Caco-2 (cell line): ENCODE measurements at regions not wholly inside any gene's neighbourhood (a gene's known extent, or its start where the extent isn't known, plus 50 kb on each side); places are given as distances from the start of the nearest gene placed in this dataset.

Source experiments
- BruUV-seq: library from RNA; stranded (reverse); fragments of 400-500 nt; replicated peaks from 2 replicates; lab custom pipeline; 2021; lab: Mats Ljungman, UMichigan
- CTCF ChIA-PET: fragments of 300-600 bp; sonication (Branson Sonifier 250); formaldehyde crosslinking; loops from one replicate; lab custom pipeline; 2022; ENCODE audit warnings: antibody characterized with exemption; lab: Charles Lee
- POLR2A ChIA-PET: fragments of 300-600 bp; sonication (Branson Sonifier 250); formaldehyde crosslinking; loops from one replicate; lab custom pipeline; 2022; ENCODE audit warnings: antibody characterized with exemption; lab: Charles Lee
- DNase-seq, 2 experiments: peaks; one replicate each; pipeline versions ENCODE4 v3.0.0 to v3.0.0-alpha.2; 2020 to 2022
- H3K27me3 ChIP-seq: replicated peaks from 2 replicates; pipeline ENCODE4 v1.6.0; 2011; ENCODE audit warnings: low read length; ENCODE audit not compliant: control insufficient read depth, insufficient read depth
- H3K36me3 ChIP-seq: 2 replicates; pipeline ENCODE4 v1.5.1; 2011; ENCODE audit warnings: low read length; ENCODE audit not compliant: control insufficient read depth, insufficient read depth
- H3K4me1 ChIP-seq: fragments of 250-450 bp; sonication (Bioruptor Pico); 2 replicates; pipeline ENCODE4 v1.5.1; 2020; ENCODE audit warnings: mild to moderate bottlenecking
- H3K4me3 ChIP-seq: 2 replicates; pipeline ENCODE4 v1.5.1; 2011; ENCODE audit warnings: low read depth, mild to moderate bottlenecking, control low read depth, low read length
- H3K9me3 ChIP-seq: fragments of 250-450 bp; sonication (Bioruptor Pico); 2 replicates; pipeline ENCODE4 v1.5.1; 2020; ENCODE audit warnings: mild to moderate bottlenecking, moderate library complexity
- H3K27ac Mint-ChIP-seq: one replicate; pipeline ENCODE4 v1.8.0; 2022; ENCODE audit warnings: mixed read lengths; ENCODE audit not compliant: unreplicated experiment
- H3K27me3 Mint-ChIP-seq: one replicate; pipeline ENCODE4 v1.8.0; 2022; ENCODE audit warnings: mixed read lengths; ENCODE audit not compliant: insufficient read depth, unreplicated experiment
- H3K36me3 Mint-ChIP-seq: one replicate; pipeline ENCODE4 v1.8.0; 2022; ENCODE audit warnings: mild to moderate bottlenecking, mixed read lengths; ENCODE audit not compliant: insufficient read depth, unreplicated experiment
- H3K4me1 Mint-ChIP-seq: one replicate; pipeline ENCODE4 v1.8.0; 2022; ENCODE audit warnings: low read depth, mixed read lengths; ENCODE audit not compliant: unreplicated experiment
- H3K4me3 Mint-ChIP-seq: one replicate; pipeline ENCODE4 v1.8.0; 2022; ENCODE audit warnings: mild to moderate bottlenecking, moderate library complexity, mixed read lengths; ENCODE audit not compliant: unreplicated experiment
- H3K9me3 Mint-ChIP-seq: one replicate; pipeline ENCODE4 v1.8.0; 2022; ENCODE audit warnings: mixed read lengths; ENCODE audit not compliant: unreplicated experiment
- intact Hi-C: fragments of 100-400 bp; cut with micrococcal nuclease; formaldehyde crosslinking; loops from one replicate; pipeline ENCODE4 v1.10.0; 2022; ENCODE audit not compliant: unreplicated experiment
- TF ChIP-seq, protein P1 (sequence below), 2 experiments: fragments of 200-600 bp in 1 of 2; IDR thresholded peaks; 1 replicate in 1 of 2; 2 replicates in 1 of 2; pipeline versions ENCODE4 v1.5.1 to v1.8.0; 2011 to 2022; ENCODE audit warnings: antibody characterized with exemption in 1 of 2, control low read depth in 1 of 2, inconsistent platforms in 1 of 2, low read depth in 1 of 2, low read length in 1 of 2, mild to moderate bottlenecking in 1 of 2, moderate library complexity in 1 of 2; ENCODE audit not compliant: insufficient read depth in 1 of 2, severe bottlenecking in 1 of 2, unreplicated experiment in 1 of 2

DNA sequence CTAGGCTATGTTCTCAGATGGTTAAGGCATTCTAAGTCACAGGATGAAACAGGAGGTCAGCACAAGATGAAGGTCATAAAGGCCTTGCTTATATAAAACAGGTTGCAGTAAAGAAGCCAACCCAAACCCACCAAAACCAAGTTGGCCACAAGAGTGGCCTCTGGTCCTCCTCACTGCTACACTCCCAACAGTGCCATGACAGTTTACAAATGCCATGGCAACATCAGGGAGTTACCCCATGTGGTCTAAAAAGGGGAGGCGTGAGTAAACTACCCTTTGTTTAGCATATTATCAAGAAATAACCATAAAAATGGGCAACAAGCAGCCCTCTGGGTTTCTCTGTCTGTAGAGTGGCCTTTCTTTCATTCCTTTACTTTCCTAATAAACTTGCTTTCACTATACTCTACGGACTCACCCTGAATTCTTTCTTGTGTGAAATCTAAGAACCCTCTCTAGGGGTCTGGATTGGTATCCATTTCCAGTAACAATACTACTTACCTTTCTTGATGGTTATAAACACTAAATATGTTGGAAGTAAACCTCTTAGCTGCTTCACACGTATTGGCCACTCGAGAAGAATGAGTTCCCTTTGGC, 1237.9 kb downstream of the FAM181B start:
- POLR2A ChIA-PET: no interaction called here
- H3K27ac Mint-ChIP-seq: no peak overlapping the region
- H3K36me3 ChIP-seq: no peaks in the 10 kb centered on the region
- no peak for DNase-seq
- BruUV-seq: no TSS peak
- peaks cover 6% of the 10 kb centered on the region for H3K4me1 Mint-ChIP-seq
- H3K9me3 ChIP-seq: no peaks in the 10 kb centered on the region
- H3K4me3 ChIP-seq: no peak overlapping the region
- no peaks in the 10 kb centered on the region for H3K36me3 Mint-ChIP-seq
- no peaks in the 10 kb centered on the region for H3K27me3 ChIP-seq
- no peak overlapping the region for H3K4me3 Mint-ChIP-seq
- CTCF ChIA-PET: no interaction called here
- TF ChIP-seq, protein P1, sequence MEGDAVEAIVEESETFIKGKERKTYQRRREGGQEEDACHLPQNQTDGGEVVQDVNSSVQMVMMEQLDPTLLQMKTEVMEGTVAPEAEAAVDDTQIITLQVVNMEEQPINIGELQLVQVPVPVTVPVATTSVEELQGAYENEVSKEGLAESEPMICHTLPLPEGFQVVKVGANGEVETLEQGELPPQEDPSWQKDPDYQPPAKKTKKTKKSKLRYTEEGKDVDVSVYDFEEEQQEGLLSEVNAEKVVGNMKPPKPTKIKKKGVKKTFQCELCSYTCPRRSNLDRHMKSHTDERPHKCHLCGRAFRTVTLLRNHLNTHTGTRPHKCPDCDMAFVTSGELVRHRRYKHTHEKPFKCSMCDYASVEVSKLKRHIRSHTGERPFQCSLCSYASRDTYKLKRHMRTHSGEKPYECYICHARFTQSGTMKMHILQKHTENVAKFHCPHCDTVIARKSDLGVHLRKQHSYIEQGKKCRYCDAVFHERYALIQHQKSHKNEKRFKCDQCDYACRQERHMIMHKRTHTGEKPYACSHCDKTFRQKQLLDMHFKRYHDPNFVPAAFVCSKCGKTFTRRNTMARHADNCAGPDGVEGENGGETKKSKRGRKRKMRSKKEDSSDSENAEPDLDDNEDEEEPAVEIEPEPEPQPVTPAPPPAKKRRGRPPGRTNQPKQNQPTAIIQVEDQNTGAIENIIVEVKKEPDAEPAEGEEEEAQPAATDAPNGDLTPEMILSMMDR (IDR thresholded peaks at IDR 0.05; ENCODE audit: insufficient read depth in 1 of 2, low read depth in 1 of 2, low read length in 1 of 2, severe bottlenecking in 1 of 2, unreplicated experiment in 1 of 2): no peak
- H3K4me1 ChIP-seq: peaks cover 7% of the 10 kb centered on the region; the same call in 1 of the 2 replicates
- intact Hi-C loops: no loop called here
- H3K27me3 Mint-ChIP-seq: no peaks in the 10 kb centered on the region
- H3K9me3 Mint-ChIP-seq: no peaks in the 10 kb centered on the region

DNA sequence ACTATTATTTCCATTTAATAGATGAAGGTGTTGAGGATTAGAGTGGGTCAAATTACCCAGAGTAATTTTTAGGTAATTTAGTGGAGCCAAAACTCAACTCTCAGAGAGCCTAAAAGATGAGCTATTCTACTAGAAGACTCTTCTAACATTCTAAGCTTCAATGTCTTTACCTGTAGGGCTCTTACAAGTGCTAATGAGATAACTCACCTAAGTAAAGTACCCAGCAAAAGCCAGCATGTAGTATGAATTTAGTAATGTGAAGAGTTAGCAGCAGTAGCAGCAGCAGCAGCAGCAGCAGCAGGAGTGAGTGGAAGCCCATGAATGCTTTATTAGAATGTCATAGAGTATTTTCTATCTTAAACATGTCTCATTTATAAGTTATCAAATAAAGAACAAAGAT, 1239.2 kb downstream of the FAM181B start:
- no TSS peak for BruUV-seq
- TF ChIP-seq, protein P1 (IDR thresholded peaks at IDR 0.05; ENCODE audit: insufficient read depth in 1 of 2, low read depth in 1 of 2, low read length in 1 of 2, severe bottlenecking in 1 of 2, unreplicated experiment in 1 of 2): no peak
- no peaks in the 10 kb centered on the region for H3K9me3 ChIP-seq
- ChIA-PET POLR2A (no interaction called here), CTCF (no interaction called here)
- no peak for DNase-seq
- intact Hi-C loops: no loop called here
- Mint-ChIP-seq H3K4me3 (no peak overlapping the region), H3K36me3 (no peaks in the 10 kb centered on the region), H3K4me1 (peaks cover 6% of the 10 kb centered on the region), H3K9me3 (no peaks in the 10 kb centered on the region), H3K27ac (no peak overlapping the region), H3K27me3 (no peaks in the 10 kb centered on the region)
- H3K4me1 ChIP-seq: peaks cover 7% of the 10 kb centered on the region; the same call in 1 of the 2 replicates
- no peaks in the 10 kb centered on the region for H3K27me3 ChIP-seq
- no peak overlapping the region for H3K4me3 ChIP-seq
- no peaks in the 10 kb centered on the region for H3K36me3 ChIP-seq

DNA sequence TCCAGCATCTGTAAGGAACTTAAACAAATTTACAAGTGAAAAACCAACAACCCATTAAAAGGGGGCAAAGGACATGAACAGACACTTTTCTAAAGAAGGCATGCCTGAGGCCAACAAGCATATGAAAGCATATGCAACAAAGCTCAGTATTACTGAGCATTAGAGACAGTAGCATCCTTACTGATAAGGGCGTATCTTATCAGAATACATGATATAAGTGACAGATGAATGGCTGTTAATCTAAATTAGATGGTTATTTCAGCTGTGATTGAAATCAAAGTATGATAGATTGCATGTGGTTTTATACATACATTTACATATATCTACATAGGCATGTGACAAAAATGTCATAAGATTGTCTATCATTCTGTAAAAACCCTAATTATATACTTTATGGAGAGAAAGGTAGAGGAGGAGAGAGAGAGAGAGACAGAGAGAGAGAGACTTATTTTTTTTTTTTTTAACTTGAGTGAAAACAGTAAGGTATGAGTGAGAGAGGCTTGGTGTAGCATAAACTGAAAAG, 1240.7 kb downstream of the FAM181B start:
- intact Hi-C loops: no loop called here
- no peaks in the 10 kb centered on the region for H3K9me3 ChIP-seq
- Mint-ChIP-seq H3K4me1 (peaks cover 6% of the 10 kb centered on the region), H3K27ac (no peak overlapping the region), H3K27me3 (no peaks in the 10 kb centered on the region), H3K4me3 (no peak overlapping the region), H3K9me3 (no peaks in the 10 kb centered on the region), H3K36me3 (no peaks in the 10 kb centered on the region)
- no TSS peak for BruUV-seq
- ChIA-PET POLR2A (no interaction called here), CTCF (no interaction called here)
- DNase-seq: no peak
- no peaks in the 10 kb centered on the region for H3K27me3 ChIP-seq
- TF ChIP-seq, protein P1 (IDR thresholded peaks at IDR 0.05; ENCODE audit: insufficient read depth in 1 of 2, low read depth in 1 of 2, low read length in 1 of 2, severe bottlenecking in 1 of 2, unreplicated experiment in 1 of 2): no peak
- no peaks in the 10 kb centered on the region for H3K36me3 ChIP-seq
- no peak overlapping the region for H3K4me3 ChIP-seq
- peaks cover 7% of the 10 kb centered on the region; the same call in 1 of the 2 replicates for H3K4me1 ChIP-seq
